HL-60/S4 (cell line): ENCODE measurements at regions not wholly inside any gene's neighbourhood (a gene's known extent, or its start where the extent isn't known, plus 50 kb on each side); places are given as distances from the start of the nearest gene placed in this dataset.
"Not testable (repeated sequence)": the region's sequence is repeated elsewhere in the genome, so short reads cannot be mapped to it uniquely, and the experiment has no call there.

Experiments
- in situ Hi-C: fragments of 300-500 bp; cut with MboI; formaldehyde crosslinking; loops from 2 replicates; pipeline ENCODE4 v1.14.3; 2022; ENCODE audit warnings: low sequenced_read_pairs

DNA sequence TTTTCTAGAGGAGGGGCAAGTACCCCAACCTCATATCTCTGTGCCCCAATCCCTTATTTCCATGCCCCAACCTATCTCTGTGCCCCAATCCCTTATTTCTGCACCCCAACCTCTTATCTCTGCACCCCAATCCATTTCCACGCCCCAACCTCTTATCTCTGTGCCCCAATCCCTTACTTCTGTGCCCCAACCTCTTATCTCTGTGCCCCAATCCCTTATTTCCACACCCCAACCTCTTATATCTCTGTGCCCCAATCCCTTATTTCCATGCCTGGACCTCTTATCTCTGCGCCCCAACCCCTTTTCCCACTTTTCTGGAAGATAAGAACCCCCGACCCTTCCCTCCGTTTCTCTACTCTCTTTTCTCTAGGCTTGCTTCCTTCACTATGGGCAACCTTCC, 199.0 kb downstream of the JRKL start:
- in situ Hi-C loops: not testable (repeated sequence)

- in situ Hi-C loops: no loop called here
Observed at GRCh38 chr11:96595011-96595410, 205.2 kb downstream of the JRKL start.

DNA sequence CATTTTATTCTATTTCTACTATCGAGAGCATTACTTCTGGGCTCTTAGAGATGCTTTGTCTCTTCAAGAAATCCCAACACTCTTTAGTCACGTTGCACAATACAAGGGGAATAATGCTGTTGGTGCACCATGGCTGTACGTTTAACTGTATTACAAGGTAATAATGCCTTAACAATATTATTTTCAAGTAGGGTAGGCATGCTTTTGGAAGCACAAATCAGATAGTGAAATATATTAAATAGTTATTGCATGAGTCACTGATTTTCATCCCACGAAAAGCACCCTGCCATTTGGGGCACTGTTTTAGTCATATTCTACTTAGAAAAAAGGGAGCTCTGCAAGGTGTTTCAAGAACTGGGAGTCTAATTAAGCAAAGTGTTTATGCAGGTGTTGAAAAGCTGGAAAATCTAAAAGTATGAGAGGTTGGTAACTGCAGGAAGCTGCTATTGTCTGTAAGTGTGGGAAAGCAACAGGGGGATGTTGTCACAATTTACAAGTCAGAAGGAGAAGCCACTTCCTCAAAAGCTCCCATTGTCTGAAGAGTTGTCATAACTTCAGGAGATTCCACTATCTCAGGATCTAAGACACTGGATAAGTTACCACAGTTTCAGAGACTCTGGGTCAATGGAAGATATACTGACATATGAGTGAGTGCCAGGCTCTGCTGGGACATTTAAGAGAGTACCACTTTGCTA, 218.2 kb downstream of the JRKL start:
- in situ Hi-C loops: no loop called here

DNA sequence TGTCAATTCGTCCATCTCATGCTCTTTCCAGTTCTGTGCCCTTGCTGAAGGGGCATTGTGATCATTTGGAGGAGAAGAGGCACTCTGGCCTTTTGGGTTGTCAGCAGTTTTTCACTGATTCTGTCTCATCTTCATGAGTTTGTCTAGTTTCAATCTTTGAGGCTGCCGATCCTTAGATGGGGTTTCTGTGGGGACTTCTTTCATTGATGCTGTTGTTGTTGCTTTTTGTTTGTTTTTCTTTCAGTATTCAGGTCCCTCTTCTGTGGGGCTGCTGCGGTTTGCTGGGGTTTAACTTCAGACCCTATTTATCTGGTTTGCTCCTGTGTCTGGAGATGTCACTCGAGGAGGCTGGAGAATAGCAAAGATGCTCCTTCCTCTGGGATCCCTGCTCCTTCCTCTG, 224.3 kb downstream of the JRKL start:
- in situ Hi-C loops: no loop called here

DNA sequence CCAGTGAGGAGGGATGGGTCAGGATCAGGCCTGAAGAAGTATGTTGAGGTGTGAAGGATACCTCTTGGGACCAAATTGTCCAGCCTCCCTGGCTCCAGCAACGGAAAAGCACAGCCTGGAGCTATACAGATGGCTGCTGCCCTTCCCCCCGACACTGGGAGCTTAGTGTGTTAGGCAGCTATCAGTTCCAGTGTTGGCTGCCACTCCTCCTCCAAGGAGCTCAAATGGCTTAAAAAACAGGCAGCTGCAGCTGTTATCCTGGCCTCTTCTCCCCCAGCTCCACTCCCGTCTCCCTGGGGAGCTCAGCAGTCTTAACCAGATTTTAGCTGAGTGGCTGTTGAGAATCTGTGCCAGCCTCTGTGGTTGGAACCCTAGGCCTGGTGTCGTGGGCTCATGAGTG, 225.0 kb downstream of the JRKL start:
- in situ Hi-C loops: no loop called here

GRCh38 chr11:96620464-96621044, 230.7 kb downstream of the JRKL start:
- in situ Hi-C loops: no loop called here

DNA sequence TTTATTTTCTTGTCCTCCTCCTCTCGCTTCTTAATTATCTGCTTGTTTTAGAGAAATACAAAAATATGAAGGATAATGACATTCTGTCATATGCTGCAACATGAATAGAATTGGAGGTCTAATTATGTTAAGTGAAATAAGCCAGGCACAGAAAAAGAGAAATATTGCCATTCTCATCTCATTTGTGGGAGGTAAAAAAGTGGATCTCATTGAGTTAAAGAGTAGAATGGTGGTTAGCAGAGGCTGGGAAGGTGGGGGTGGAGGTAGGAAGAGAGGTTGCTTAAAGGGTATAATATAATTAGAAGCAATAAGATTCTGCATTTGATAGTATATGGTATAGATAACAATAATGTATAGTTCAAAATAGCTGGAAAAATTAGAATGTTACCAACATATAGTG, 231.3 kb downstream of the JRKL start:
- in situ Hi-C loops: no loop called here

DNA sequence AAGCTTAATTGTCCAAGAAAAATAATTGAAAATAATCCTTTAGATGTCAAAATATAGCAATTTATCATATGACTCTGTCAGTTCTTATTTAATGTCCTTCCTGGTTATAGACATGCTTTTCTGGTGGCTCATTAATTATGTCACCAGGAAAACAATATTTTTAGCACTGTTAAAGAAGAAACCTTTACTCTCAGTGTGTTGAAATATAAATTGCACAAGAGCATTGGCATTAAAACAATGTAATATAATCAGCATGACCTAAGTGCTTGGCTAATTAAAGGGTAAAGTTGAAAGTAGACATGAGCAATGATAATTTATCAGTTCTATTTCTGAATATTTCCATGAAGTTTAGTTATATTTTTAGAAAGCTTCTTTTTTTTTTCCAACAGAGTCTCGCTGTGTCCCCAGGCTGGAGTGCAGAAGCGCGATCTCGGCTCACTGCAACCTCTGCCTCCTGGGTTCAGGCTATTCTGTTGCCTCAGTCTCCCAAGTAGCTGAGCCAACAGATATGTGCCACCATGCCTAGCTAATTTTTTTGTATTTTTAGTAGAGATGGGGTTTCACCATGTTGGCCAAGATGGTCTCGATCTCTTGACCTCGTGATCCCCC, 232.3 kb downstream of the JRKL start:
- in situ Hi-C loops: no loop called here

- in situ Hi-C loops: no loop called here
Observed at GRCh38 chr11:96624126-96624525, 234.3 kb downstream of the JRKL start.

DNA sequence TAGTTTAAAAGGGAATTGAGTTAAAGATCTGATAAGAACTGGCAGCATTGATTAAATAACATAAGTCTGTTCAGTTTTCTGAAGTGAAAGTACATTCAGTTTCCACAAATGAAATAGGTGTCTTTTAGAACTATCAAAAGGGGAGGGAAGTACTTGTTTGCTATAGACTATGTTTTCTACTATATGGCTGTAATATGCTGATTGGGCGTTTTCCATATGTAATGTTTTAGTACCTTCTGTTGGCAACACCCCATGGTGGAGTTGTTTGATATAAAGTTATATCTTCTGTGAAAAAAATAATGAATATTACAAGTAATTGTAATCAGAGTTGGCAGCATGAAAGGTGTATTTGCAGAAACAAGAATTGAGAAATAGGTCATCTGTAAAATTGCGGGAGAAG, 237.6 kb downstream of the JRKL start:
- in situ Hi-C loops: no loop called here

- in situ Hi-C loops: no loop called here
Observed at GRCh38 chr11:96635655-96636054, 245.8 kb downstream of the JRKL start.

DNA sequence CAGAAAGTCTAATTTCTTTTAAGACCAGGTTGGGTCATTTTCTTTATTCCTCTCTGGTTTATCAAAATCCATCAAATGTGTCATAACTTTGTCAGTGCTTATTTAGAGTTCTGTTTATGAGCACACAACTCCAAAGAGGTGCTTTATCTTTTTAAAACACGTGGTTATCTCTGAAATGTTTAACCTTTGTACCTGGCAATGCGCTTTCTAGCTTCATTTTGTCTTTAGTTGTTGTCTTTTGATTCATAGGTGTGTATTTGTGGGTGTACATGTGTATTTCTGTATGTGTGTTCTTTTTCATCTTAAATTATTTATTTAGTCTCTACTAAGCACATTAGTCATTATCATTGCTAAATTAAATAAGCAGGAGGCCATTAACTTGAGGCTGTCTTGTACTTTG, 251.4 kb downstream of the JRKL start:
- in situ Hi-C loops: no loop called here

DNA sequence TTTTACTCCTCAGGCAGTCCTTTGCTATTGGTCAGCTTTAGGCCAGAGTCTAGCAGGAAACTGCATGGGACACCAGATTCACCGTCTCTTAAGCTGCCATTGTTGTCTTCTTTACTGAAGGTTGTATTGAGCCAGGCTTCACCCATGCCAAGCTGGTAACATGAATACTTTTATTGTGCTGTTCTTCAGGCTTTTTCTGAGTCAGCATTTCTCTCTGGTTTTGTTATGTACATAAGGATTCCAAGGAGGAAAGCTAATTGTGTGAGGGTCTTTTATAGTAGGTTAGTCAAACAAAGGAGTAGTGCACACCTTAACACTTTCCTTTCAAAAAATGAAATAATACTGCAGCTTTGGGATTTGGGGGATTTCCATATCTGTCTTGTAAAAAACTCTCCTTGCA, 252.8 kb downstream of the JRKL start:
- in situ Hi-C loops: no loop called here

DNA sequence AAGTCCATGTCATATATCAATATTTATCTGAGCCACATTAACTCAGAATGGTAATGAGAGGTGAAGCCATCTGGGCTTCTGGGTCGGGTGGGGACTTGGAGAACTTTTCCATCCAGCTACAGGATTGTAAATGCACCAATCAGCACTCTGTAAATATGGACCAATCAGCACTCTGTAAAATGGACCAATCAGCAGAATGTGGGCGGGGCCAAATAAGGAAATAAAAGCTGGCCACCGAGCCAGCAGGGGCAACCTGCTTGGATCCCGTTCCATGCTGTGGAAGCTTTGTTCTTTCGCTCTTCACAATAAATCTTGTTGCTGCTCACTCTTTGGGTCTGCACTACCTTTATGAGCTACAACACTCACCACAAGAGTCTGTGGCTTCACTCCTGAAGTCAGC, 253.4 kb downstream of the JRKL start:
- in situ Hi-C loops: no loop called here

- in situ Hi-C loops: no loop called here
Observed at GRCh38 chr11:96647621-96648020, 257.8 kb downstream of the JRKL start.

- in situ Hi-C loops: no loop called here
Observed at GRCh38 chr11:96648991-96649390, 259.2 kb downstream of the JRKL start.

DNA sequence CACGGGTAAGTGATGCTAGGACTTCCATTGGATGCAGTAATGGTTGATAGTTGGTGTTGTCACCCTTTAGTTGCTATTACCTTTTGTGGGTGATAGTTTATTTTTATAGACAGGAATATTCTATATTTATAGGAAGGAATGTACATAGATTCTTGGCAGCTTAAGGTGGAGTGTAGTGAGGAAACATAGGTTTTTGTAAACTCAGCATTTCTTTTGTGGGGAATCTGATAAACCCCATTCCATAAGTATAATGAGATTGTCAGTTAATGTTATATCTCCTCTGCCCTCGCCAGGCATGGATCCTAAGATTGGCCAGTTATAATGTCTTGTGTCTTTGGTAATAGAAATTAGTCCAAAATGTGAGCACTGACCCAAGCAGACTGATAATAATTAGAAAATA, 262.7 kb downstream of the JRKL start:
- in situ Hi-C loops: no loop called here

DNA sequence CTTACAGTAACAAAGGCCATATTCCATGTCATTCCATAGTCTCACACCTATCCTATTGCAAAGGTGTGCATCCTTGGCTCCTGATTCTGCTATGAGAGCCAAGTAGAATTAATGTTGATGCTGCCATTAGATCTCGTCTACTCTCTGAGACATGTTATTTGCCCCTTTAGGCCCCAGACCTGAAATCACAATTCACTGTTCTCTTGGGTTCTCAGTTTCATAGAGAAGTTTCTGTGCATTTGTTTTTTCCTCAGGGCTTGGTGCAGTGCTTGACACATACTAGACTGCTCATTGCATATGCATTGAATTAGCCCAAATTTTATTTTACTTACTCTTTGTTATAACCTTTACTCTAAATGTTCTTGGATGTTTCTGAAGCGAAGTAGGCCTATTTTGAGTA, 265.7 kb downstream of the JRKL start:
- in situ Hi-C loops: no loop called here

GRCh38 chr11:96658436-96658835, 268.6 kb downstream of the JRKL start:
- in situ Hi-C loops: no loop called here

GRCh38 chr11:96664110-96664509, 274.3 kb downstream of the JRKL start:
- in situ Hi-C loops: no loop called here

DNA sequence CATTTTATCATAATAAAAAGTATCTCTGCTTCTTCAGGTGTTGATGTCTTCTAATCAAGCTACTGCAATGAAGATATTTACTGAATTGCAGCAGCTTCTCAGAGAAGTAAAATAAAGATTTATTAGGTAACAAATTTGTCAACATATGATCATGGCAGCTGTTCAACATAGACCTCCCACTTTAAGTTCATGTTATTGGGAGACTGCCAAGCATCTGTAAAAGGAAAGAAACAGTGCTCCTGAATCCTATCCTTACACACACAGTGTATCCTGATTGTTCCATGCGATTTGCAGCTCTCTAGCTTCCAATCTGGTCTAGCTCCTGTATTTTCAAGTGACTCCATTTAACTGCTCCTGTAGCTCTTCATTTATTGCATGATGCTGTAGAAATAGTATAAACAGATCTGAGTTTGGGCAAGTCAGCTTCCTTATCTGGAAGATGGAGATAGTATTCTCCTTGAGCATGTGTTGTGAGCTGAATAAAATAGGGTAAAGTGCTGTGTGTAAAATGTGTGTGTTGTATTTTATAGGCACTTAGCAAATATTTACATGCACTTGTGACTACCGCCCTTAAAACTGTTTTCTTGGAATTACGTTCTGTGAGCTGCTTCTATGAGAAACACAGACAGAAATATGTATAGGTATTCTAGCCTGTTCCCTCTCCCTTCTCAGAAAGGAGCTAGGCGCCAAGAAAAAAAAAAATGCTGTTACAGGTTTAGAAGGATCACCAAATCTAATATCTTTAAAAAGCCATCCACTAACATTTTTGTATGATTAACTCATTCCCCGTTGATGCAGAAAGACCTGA, 290.6 kb downstream of the JRKL start:
- in situ Hi-C loops: no loop called here
